CD1c-positive myeloid dendritic cell (primary cell): ENCODE measurements at regions not wholly inside any gene's neighbourhood (a gene's known extent, or its start where the extent isn't known, plus 50 kb on each side); places are given as distances from the start of the nearest gene placed in this dataset.

Experiments used
- DNase-seq: peaks from one replicate; pipeline ENCODE4 v3.0.0-alpha.2; 2016; ENCODE audit errors: extremely low spot score

GRCh38 chr18:38445804-38446145 lies 880.2 kb upstream of the CELF4 start:
- DNase-seq = no peak

- DNase-seq = no peak
Measured at GRCh38 chr18:38444971-38445803, 879.6 kb upstream of the CELF4 start.

- no peak for DNase-seq
Measured at GRCh38 chr18:38427736-38428135, 862.1 kb upstream of the CELF4 start.

- no peak for DNase-seq
Measured at GRCh38 chr18:38427234-38427633, 861.6 kb upstream of the CELF4 start.

- DNase-seq = no peak
Measured at GRCh38 chr18:38421872-38422615, 856.4 kb upstream of the CELF4 start.

GRCh38 chr18:38421021-38421420 lies 855.4 kb upstream of the CELF4 start:
- no peak for DNase-seq

- DNase-seq = no peak
Measured at GRCh38 chr18:38420611-38421010, 855.0 kb upstream of the CELF4 start.

GRCh38 chr18:38415811-38416210 lies 850.2 kb upstream of the CELF4 start:
- DNase-seq = no peak

- DNase-seq = no peak
Measured at GRCh38 chr18:38413193-38413592, 847.6 kb upstream of the CELF4 start.

GRCh38 chr18:38406607-38407006 lies 841.0 kb upstream of the CELF4 start:
- no peak for DNase-seq

- no peak for DNase-seq
Measured at GRCh38 chr18:38402509-38402908, 836.9 kb upstream of the CELF4 start.

- no peak for DNase-seq
Measured at GRCh38 chr18:38397094-38397493, 831.5 kb upstream of the CELF4 start.

- DNase-seq = no peak
Measured at GRCh38 chr18:38386146-38386545, 820.5 kb upstream of the CELF4 start.

GRCh38 chr18:38369772-38370690 lies 804.4 kb upstream of the CELF4 start:
- DNase-seq = no peak

GRCh38 chr18:38368886-38369285 lies 803.3 kb upstream of the CELF4 start:
- no peak for DNase-seq

- DNase-seq = no peak
Measured at GRCh38 chr18:38368246-38368645, 802.6 kb upstream of the CELF4 start.

- DNase-seq = no peak
Measured at GRCh38 chr18:38367473-38367872, 801.9 kb upstream of the CELF4 start.

- no peak for DNase-seq
Measured at GRCh38 chr18:38362286-38362792, 796.7 kb upstream of the CELF4 start.

GRCh38 chr18:38358805-38359657 lies 793.4 kb upstream of the CELF4 start:
- DNase-seq = no peak

GRCh38 chr18:38353149-38353548 lies 787.6 kb upstream of the CELF4 start:
- no peak for DNase-seq

- no peak for DNase-seq
Measured at GRCh38 chr18:38350141-38350540, 784.5 kb upstream of the CELF4 start.
